Occipital lobe (tissue), 1 donor: ENCODE measurements at regions not wholly inside any gene's neighbourhood (a gene's known extent, or its start where the extent isn't known, plus 50 kb on each side); places are given as distances from the start of the nearest gene placed in this dataset.
"Not testable (repeated sequence)": the region's sequence is repeated elsewhere in the genome, so short reads cannot be mapped to it uniquely, and the experiment has no call there.

Experiments
- DNase-seq: peaks from one replicate; lab custom pipeline; 2025; lab: John Stamatoyannopoulos, UW

GRCh38 chr4:34372815-34373214, 1871.5 kb downstream of the ARAP2 start:
- no peak for DNase-seq

- DNase-seq = no peak
Observed at GRCh38 chr4:34373456-34373855, 1870.9 kb downstream of the ARAP2 start.

- no peak for DNase-seq
Observed at GRCh38 chr4:34412233-34412632, 1832.1 kb downstream of the ARAP2 start.

- DNase-seq = no peak
Observed at GRCh38 chr4:34412911-34413310, 1831.4 kb downstream of the ARAP2 start.

- DNase-seq = no peak
Observed at GRCh38 chr4:34417160-34417559, 1827.2 kb downstream of the ARAP2 start.

GRCh38 chr4:34419871-34420270, 1824.4 kb downstream of the ARAP2 start:
- DNase-seq = no peak

GRCh38 chr4:34422472-34423175, 1821.7 kb downstream of the ARAP2 start:
- no peak for DNase-seq

GRCh38 chr4:34432706-34433105, 1811.6 kb downstream of the ARAP2 start:
- no peak for DNase-seq

- not testable (repeated sequence) for DNase-seq
Observed at GRCh38 chr4:34434377-34434776, 1809.9 kb downstream of the ARAP2 start.

- DNase-seq = no peak
Observed at GRCh38 chr4:34464196-34464595, 1780.1 kb downstream of the ARAP2 start.

GRCh38 chr4:34466411-34466810, 1777.9 kb downstream of the ARAP2 start:
- no peak for DNase-seq

- DNase-seq = no peak
Observed at GRCh38 chr4:34469516-34469915, 1774.8 kb downstream of the ARAP2 start.

- DNase-seq = no peak
Observed at GRCh38 chr4:34485252-34485651, 1759.1 kb downstream of the ARAP2 start.

GRCh38 chr4:34486461-34487363, 1757.6 kb downstream of the ARAP2 start:
- no peak for DNase-seq

- no peak for DNase-seq
Observed at GRCh38 chr4:34492414-34492813, 1751.9 kb downstream of the ARAP2 start.

GRCh38 chr4:34502086-34502485, 1742.2 kb downstream of the ARAP2 start:
- DNase-seq = no peak

- DNase-seq = not testable (repeated sequence)
Observed at GRCh38 chr4:34504731-34505130, 1739.6 kb downstream of the ARAP2 start.

- DNase-seq = not testable (repeated sequence)
Observed at GRCh38 chr4:34506511-34507092, 1737.7 kb downstream of the ARAP2 start.

GRCh38 chr4:34512616-34513015, 1731.7 kb downstream of the ARAP2 start:
- no peak for DNase-seq

- no peak for DNase-seq
Observed at GRCh38 chr4:34516524-34516923, 1727.8 kb downstream of the ARAP2 start.

- no peak for DNase-seq
Observed at GRCh38 chr4:34534916-34535315, 1709.4 kb downstream of the ARAP2 start.

- no peak for DNase-seq
Observed at GRCh38 chr4:34566091-34566490, 1678.2 kb downstream of the ARAP2 start.
